ENCODE measurements at regions not wholly inside any gene's neighbourhood (a gene's known extent, or its start where the extent isn't known, plus 50 kb on each side); places are given as distances from the start of the nearest gene placed in this dataset.

DNA sequence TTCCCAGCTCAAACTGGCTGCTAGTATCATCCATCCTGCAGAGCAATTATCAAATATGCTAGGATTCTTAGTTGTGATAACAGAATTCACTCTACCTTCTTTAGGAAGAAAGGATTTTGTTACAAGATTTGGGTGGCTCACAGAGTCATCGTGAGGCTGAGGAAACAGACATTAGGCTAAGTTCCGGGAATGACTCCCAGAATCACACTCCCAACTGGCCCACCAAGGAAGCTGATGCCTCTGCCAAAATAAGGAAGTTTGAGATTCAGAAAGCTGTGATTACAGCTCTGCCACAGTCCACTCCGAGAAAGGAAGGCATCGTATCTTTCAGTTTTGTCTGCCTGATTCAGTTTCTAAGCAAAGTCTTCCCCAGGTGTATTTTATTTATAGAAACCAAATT is 50.6 kb upstream of the LYPLAL1 start:
- TF ChIP-seq, protein P1, sequence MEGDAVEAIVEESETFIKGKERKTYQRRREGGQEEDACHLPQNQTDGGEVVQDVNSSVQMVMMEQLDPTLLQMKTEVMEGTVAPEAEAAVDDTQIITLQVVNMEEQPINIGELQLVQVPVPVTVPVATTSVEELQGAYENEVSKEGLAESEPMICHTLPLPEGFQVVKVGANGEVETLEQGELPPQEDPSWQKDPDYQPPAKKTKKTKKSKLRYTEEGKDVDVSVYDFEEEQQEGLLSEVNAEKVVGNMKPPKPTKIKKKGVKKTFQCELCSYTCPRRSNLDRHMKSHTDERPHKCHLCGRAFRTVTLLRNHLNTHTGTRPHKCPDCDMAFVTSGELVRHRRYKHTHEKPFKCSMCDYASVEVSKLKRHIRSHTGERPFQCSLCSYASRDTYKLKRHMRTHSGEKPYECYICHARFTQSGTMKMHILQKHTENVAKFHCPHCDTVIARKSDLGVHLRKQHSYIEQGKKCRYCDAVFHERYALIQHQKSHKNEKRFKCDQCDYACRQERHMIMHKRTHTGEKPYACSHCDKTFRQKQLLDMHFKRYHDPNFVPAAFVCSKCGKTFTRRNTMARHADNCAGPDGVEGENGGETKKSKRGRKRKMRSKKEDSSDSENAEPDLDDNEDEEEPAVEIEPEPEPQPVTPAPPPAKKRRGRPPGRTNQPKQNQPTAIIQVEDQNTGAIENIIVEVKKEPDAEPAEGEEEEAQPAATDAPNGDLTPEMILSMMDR (conservative IDR thresholded peaks at IDR 0.05; ENCODE audit: low read depth, low read length), result no peak
- Histone ChIP-seq H3K27ac (no peak overlapping the region), H4K20me1 (ENCODE audit: insufficient read depth) (no peaks in the 10 kb centered on the region), H2AFZ (ENCODE audit: low read depth) (no peak overlapping the region), H3K9ac (no peak overlapping the region), H3K27me3 (ENCODE audit: insufficient read depth, low read depth) (no peaks in the 10 kb centered on the region), H3K36me3 (ENCODE audit: insufficient read depth) (no peaks in the 10 kb centered on the region), H3K4me1 (ENCODE audit: low read depth, poor library complexity, severe bottlenecking) (no peaks in the 10 kb centered on the region), H3K79me2 (ENCODE audit: insufficient read depth, low read depth) (no peaks in the 10 kb centered on the region), H3K4me3 (IDR thresholded peaks at IDR 0.05; ENCODE audit: insufficient read depth, low read depth, low read length) (no peak overlapping the region), H3K4me2 (no peak overlapping the region)

All from KMS-11 (cell line).